ENCODE measurements at regions not wholly inside any gene's neighbourhood (a gene's known extent, or its start where the extent isn't known, plus 50 kb on each side); places are given as distances from the start of the nearest gene placed in this dataset.

- no peak overlapping the region for H2AFZ ChIP-seq (ENCODE audit: low read depth, low read length)
- H3K79me2 ChIP-seq (replicated peaks; ENCODE audit: insufficient read depth, low read length) = no peaks in the 10 kb centered on the region
- H3K9ac ChIP-seq (ENCODE audit: low read length) = no peak overlapping the region
- H3K9me3 ChIP-seq (ENCODE audit: low read length) = peaks cover 4% of the 10 kb centered on the region
- H3K9me2 ChIP-seq (ENCODE audit: insufficient read depth, low read length) = no peaks in the 10 kb centered on the region
- no peak overlapping the region for H3K27ac ChIP-seq (ENCODE audit: low read length)
- no peaks in the 10 kb centered on the region for H3K27me3 ChIP-seq (ENCODE audit: insufficient read depth, low read depth, low read length)
- no peaks in the 10 kb centered on the region for H4K20me1 ChIP-seq (ENCODE audit: insufficient read depth)
- no peaks in the 10 kb centered on the region for H3K36me3 ChIP-seq (ENCODE audit: insufficient read depth, low read length)
- H3K4me2 ChIP-seq (ENCODE audit: low read length) = no peak overlapping the region
- no peaks in the 10 kb centered on the region for H3F3A ChIP-seq (ENCODE audit: insufficient read depth, low read length, poor library complexity, severe bottlenecking)
- no peak overlapping the region for H3K4me3 ChIP-seq (ENCODE audit: low read length)
- TF ChIP-seq EP300 (conservative IDR thresholded peaks at IDR 0.05; ENCODE audit: poor library complexity, severe bottlenecking) = no peak
- TF ChIP-seq CTCF (IDR thresholded peaks at IDR 0.05; ENCODE audit: poor library complexity, severe bottlenecking) = no peak
- TF ChIP-seq MXI1 (conservative IDR thresholded peaks at IDR 0.05; ENCODE audit: poor library complexity, severe bottlenecking) = no peak
- no peak for TF ChIP-seq SMC3 (conservative IDR thresholded peaks at IDR 0.05; ENCODE audit: poor library complexity)
- TF ChIP-seq TAF1 (IDR thresholded peaks at IDR 0.05; ENCODE audit: low read depth) = no peak
- TF ChIP-seq RAD21 (conservative IDR thresholded peaks at IDR 0.05) = no peak
These were observed 359.2 kb upstream of the KHDRBS2 start for GRCh38 chr6:62645274-62645673.

- Histone ChIP-seq H3K36me3 (ENCODE audit: insufficient read depth, low read length) (no peaks in the 10 kb centered on the region), H3K27ac (ENCODE audit: low read length) (no peak overlapping the region), H3K79me2 (replicated peaks; ENCODE audit: insufficient read depth, low read length) (no peaks in the 10 kb centered on the region), H3F3A (ENCODE audit: insufficient read depth, low read length, poor library complexity, severe bottlenecking) (no peaks in the 10 kb centered on the region), H2AFZ (ENCODE audit: low read depth, low read length) (no peak overlapping the region), H3K4me3 (ENCODE audit: low read length) (no peak overlapping the region), H3K27me3 (ENCODE audit: insufficient read depth, low read depth, low read length) (no peaks in the 10 kb centered on the region), H3K9me2 (ENCODE audit: insufficient read depth, low read length) (no peaks in the 10 kb centered on the region), H3K9me3 (ENCODE audit: low read length) (peaks cover 7% of the 10 kb centered on the region), H3K9ac (ENCODE audit: low read length) (no peak overlapping the region), H4K20me1 (ENCODE audit: insufficient read depth) (no peaks in the 10 kb centered on the region), H3K4me2 (ENCODE audit: low read length) (no peak overlapping the region)
- TF ChIP-seq MXI1 (conservative IDR thresholded peaks at IDR 0.05; ENCODE audit: poor library complexity, severe bottlenecking) (no peak), REST (IDR thresholded peaks at IDR 0.05; ENCODE audit: borderline replicate concordance) (no peak), CTCF (IDR thresholded peaks at IDR 0.05; ENCODE audit: poor library complexity, severe bottlenecking) (no peak), POLR2AphosphoS5 (IDR thresholded peaks at IDR 0.05) (no peak), EP300 (conservative IDR thresholded peaks at IDR 0.05; ENCODE audit: poor library complexity, severe bottlenecking) (no peak), EZH2 (IDR thresholded peaks at IDR 0.05; ENCODE audit: borderline replicate concordance, insufficient read depth, low read length, poor library complexity, severe bottlenecking) (no peak), SMC3 (conservative IDR thresholded peaks at IDR 0.05; ENCODE audit: poor library complexity) (no peak)
These were observed 354.7 kb upstream of the KHDRBS2 start for GRCh38 chr6:62640749-62641148.

Measured in neural cell (in vitro differentiated cells).